Panc1 (cell line): ENCODE measurements at regions not wholly inside any gene's neighbourhood (a gene's known extent, or its start where the extent isn't known, plus 50 kb on each side); places are given as distances from the start of the nearest gene placed in this dataset.

Experiments used
- ATAC-seq: fragments of 200-7000 bp; cut with Tn5 transposase; 2 replicates; pipeline ENCODE4 v1.9.1; 2020; ENCODE audit warnings: mild to moderate bottlenecking, moderate library complexity
- BruUV-seq: library from RNA; stranded (reverse); fragments of 400-500 nt; replicated peaks from 2 replicates; lab custom pipeline; 2021; lab: Mats Ljungman, UMichigan
- CTCF ChIA-PET: fragments of 300-600 bp; sonication (Branson Sonifier 250); formaldehyde crosslinking; loops from one replicate; lab custom pipeline; 2022; ENCODE audit warnings: antibody characterized with exemption; lab: Charles Lee
- POLR2A ChIA-PET: fragments of 300-600 bp; sonication (Branson Sonifier 250); formaldehyde crosslinking; loops from one replicate; lab custom pipeline; 2022; ENCODE audit warnings: antibody characterized with exemption; lab: Charles Lee
- DNase-seq: peaks from one replicate; pipeline ENCODE4 v3.0.0-alpha.2; 2010; ENCODE audit warnings: low read depth, low spot score
- H3K27ac ChIP-seq: 2 replicates; pipeline ENCODE4 v1.5.1; 2011; ENCODE audit warnings: mild to moderate bottlenecking, low read length, inconsistent platforms
- H3K27me3 ChIP-seq: fragments of 200-500 bp; sonication (Bioruptor generic); 2 replicates; pipeline ENCODE4 v1.6.0; 2014; ENCODE audit warnings: low read length, inconsistent platforms; ENCODE audit not compliant: control insufficient read depth, insufficient read depth
- H3K36me3 ChIP-seq: fragments of 200-500 bp; sonication (Bioruptor generic); 2 replicates; pipeline ENCODE4 v1.5.1; 2014; ENCODE audit warnings: inconsistent platforms, mild to moderate bottlenecking, low read length, moderate library complexity; ENCODE audit not compliant: control insufficient read depth, insufficient read depth
- H3K4me1 ChIP-seq: 2 replicates; pipeline ENCODE4 v1.5.1; 2011; ENCODE audit warnings: inconsistent platforms, mild to moderate bottlenecking, low read length, moderate library complexity; ENCODE audit not compliant: control insufficient read depth, insufficient read depth
- H3K4me3 ChIP-seq, 2 experiments: 2 replicates each; pipeline ENCODE4 v1.5.1; 2011 to 2012; ENCODE audit warnings: low read depth in 2 of 2, low read length in 2 of 2, mild to moderate bottlenecking in 2 of 2, inconsistent platforms in 1 of 2, moderate library complexity in 1 of 2
- H3K9me3 ChIP-seq: fragments of 200-500 bp; sonication (Bioruptor generic); 2 replicates; pipeline ENCODE4 v1.5.1; 2014; ENCODE audit warnings: low read depth, mild to moderate bottlenecking, inconsistent platforms, low read length, moderate library complexity; ENCODE audit not compliant: control insufficient read depth, insufficient read depth
- POLR2AphosphoS5 ChIP-seq: IDR thresholded peaks from 2 replicates; pipeline ENCODE4 v1.6.1; 2012; ENCODE audit warnings: mild to moderate bottlenecking, low read depth, low read length, moderate library complexity
- SIN3A ChIP-seq: IDR thresholded peaks from 2 replicates; pipeline ENCODE4 v1.6.1; 2012; ENCODE audit warnings: low read depth, mild to moderate bottlenecking, low read length, moderate library complexity, borderline replicate concordance; ENCODE audit not compliant: insufficient read depth
- TCF7L2 ChIP-seq: IDR thresholded peaks from 2 replicates; pipeline ENCODE4 v1.6.1; 2011; ENCODE audit warnings: mild to moderate bottlenecking, low read depth, low read length, inconsistent platforms
- in situ Hi-C: cut with HindIII; loops from 2 replicates; pipeline ENCODE4 v1.10.0; 2016; ENCODE audit warnings: low sequenced_read_pairs, low pct_unique_long_range_greater_than_20kb
- intact Hi-C: fragments of 100-400 bp; cut with micrococcal nuclease; formaldehyde crosslinking; loops from one replicate; pipeline ENCODE4 v1.10.0; 2022; ENCODE audit not compliant: unreplicated experiment
- TF ChIP-seq, protein P1 (sequence below), 2 experiments: IDR thresholded peaks; 2 replicates each; pipeline ENCODE4 v1.6.1; 2011 to 2012; ENCODE audit warnings: low read depth in 2 of 2, control low read depth in 1 of 2, low read length in 1 of 2, mild to moderate bottlenecking in 1 of 2, moderate library complexity in 1 of 2; ENCODE audit not compliant: insufficient read depth in 1 of 2
- TF ChIP-seq, protein P2 (sequence below): fragments of 450-650 bp; IDR thresholded peaks from 2 replicates; pipeline ENCODE4 v1.5.1; 2017; ENCODE audit warnings: mild to moderate bottlenecking

DNA sequence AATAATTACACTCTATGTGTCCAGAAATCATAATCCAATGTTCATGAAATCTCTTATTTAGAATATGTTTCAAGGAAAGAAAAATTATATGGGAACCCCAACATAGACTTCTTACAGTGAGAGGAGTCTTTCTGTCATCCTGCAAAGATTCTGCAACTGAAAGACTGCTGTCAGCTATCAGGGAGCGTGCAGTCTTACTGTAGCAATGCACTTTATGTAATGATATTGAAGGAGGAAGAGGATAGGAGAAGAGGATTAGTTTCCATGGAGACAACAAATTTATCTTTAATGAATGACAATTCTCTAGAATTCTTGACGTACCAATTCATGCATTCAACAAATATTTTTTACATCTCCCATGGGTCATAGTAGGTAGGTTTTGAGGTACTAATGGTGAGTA, 61.3 kb upstream of the MYT1L start:
- CTCF ChIA-PET, result no interaction called here
- DNase-seq (no peak), ATAC-seq (no peak)
- Histone ChIP-seq H3K36me3 (no peaks in the 10 kb centered on the region), H3K4me3 (no peak overlapping the region), H3K9me3 (no peaks in the 10 kb centered on the region), H3K27me3 (no peaks in the 10 kb centered on the region), H3K4me1 (no peaks in the 10 kb centered on the region), H3K27ac (no peak overlapping the region)
- POLR2A ChIA-PET, result no interaction called here
- intact Hi-C loops, result no loop called here
- BruUV-seq, result no TSS peak
- no peak for TF ChIP-seq POLR2AphosphoS5
- TF ChIP-seq, protein P1, sequence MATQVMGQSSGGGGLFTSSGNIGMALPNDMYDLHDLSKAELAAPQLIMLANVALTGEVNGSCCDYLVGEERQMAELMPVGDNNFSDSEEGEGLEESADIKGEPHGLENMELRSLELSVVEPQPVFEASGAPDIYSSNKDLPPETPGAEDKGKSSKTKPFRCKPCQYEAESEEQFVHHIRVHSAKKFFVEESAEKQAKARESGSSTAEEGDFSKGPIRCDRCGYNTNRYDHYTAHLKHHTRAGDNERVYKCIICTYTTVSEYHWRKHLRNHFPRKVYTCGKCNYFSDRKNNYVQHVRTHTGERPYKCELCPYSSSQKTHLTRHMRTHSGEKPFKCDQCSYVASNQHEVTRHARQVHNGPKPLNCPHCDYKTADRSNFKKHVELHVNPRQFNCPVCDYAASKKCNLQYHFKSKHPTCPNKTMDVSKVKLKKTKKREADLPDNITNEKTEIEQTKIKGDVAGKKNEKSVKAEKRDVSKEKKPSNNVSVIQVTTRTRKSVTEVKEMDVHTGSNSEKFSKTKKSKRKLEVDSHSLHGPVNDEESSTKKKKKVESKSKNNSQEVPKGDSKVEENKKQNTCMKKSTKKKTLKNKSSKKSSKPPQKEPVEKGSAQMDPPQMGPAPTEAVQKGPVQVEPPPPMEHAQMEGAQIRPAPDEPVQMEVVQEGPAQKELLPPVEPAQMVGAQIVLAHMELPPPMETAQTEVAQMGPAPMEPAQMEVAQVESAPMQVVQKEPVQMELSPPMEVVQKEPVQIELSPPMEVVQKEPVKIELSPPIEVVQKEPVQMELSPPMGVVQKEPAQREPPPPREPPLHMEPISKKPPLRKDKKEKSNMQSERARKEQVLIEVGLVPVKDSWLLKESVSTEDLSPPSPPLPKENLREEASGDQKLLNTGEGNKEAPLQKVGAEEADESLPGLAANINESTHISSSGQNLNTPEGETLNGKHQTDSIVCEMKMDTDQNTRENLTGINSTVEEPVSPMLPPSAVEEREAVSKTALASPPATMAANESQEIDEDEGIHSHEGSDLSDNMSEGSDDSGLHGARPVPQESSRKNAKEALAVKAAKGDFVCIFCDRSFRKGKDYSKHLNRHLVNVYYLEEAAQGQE (IDR thresholded peaks at IDR 0.05; ENCODE audit: insufficient read depth in 1 of 2, low read depth in 2 of 2, low read length in 1 of 2), result no peak
- in situ Hi-C loops, result no loop called here

DNA sequence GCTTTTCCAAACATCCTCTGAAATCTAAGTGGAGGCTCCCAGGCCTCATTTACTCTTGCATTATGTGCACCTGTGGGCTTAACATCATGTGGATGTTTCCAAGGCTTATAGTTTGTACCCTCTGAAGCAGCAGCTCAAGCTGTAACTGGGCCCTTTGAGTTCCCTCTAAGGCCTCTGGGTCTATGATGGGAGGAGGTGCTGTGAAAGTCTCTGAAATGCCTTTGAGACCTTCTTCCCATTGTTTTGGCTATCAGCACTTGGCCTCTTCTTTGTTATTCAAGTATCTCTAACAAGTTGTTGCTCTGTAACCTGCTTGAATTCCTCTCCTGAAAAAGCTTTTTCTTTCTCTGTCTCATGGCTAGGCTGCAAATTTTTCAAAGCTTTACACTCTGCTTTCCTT, 58.1 kb upstream of the MYT1L start:
- CTCF ChIA-PET, result no interaction called here
- POLR2A ChIA-PET, result no interaction called here

More for the DNA sequence above, 58.1 kb upstream of the MYT1L start:
- H3K9me3 ChIP-seq, result no peaks in the 10 kb centered on the region
- TF ChIP-seq TCF7L2 (no peak), POLR2AphosphoS5 (no peak), SIN3A (no peak)
- TF ChIP-seq, protein P1 (IDR thresholded peaks at IDR 0.05; ENCODE audit: insufficient read depth in 1 of 2, low read depth in 2 of 2, low read length in 1 of 2), result no peak
- TF ChIP-seq, protein P2, sequence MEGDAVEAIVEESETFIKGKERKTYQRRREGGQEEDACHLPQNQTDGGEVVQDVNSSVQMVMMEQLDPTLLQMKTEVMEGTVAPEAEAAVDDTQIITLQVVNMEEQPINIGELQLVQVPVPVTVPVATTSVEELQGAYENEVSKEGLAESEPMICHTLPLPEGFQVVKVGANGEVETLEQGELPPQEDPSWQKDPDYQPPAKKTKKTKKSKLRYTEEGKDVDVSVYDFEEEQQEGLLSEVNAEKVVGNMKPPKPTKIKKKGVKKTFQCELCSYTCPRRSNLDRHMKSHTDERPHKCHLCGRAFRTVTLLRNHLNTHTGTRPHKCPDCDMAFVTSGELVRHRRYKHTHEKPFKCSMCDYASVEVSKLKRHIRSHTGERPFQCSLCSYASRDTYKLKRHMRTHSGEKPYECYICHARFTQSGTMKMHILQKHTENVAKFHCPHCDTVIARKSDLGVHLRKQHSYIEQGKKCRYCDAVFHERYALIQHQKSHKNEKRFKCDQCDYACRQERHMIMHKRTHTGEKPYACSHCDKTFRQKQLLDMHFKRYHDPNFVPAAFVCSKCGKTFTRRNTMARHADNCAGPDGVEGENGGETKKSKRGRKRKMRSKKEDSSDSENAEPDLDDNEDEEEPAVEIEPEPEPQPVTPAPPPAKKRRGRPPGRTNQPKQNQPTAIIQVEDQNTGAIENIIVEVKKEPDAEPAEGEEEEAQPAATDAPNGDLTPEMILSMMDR, result no peak
- intact Hi-C loops, result no loop called here
- H3K27me3 ChIP-seq, result no peaks in the 10 kb centered on the region
- no peaks in the 10 kb centered on the region for H3K36me3 ChIP-seq
- H3K4me1 ChIP-seq, result no peaks in the 10 kb centered on the region
- ATAC-seq (no peak), DNase-seq (no peak)
- no peak overlapping the region for H3K4me3 ChIP-seq
- BruUV-seq, result no TSS peak
- in situ Hi-C loops, result no loop called here
- no peak overlapping the region for H3K27ac ChIP-seq
